ENCODE measurements at regions not wholly inside any gene's neighbourhood (a gene's known extent, or its start where the extent isn't known, plus 50 kb on each side); places are given as distances from the start of the nearest gene placed in this dataset.

DNA sequence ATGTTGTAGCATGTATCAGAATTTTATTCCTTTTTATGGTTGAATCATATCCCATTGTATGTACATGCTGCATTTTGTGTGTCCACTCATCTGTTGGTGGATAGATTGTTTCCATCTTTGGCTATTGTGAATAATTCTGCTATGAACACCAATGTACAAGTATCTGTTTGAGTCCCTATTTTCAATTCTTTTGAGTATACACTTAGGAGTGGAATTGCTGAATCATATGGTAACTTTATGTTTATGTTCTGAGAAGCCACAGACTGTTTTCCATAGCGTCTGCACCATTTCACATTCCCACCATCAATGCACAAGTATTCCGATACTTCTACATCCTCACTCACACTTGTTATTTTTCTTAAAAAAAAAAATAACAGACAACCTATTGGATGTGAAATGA, 91.5 kb downstream of the ARF6 start:
- TF ChIP-seq, protein P1, sequence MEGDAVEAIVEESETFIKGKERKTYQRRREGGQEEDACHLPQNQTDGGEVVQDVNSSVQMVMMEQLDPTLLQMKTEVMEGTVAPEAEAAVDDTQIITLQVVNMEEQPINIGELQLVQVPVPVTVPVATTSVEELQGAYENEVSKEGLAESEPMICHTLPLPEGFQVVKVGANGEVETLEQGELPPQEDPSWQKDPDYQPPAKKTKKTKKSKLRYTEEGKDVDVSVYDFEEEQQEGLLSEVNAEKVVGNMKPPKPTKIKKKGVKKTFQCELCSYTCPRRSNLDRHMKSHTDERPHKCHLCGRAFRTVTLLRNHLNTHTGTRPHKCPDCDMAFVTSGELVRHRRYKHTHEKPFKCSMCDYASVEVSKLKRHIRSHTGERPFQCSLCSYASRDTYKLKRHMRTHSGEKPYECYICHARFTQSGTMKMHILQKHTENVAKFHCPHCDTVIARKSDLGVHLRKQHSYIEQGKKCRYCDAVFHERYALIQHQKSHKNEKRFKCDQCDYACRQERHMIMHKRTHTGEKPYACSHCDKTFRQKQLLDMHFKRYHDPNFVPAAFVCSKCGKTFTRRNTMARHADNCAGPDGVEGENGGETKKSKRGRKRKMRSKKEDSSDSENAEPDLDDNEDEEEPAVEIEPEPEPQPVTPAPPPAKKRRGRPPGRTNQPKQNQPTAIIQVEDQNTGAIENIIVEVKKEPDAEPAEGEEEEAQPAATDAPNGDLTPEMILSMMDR (IDR thresholded peaks at IDR 0.05): no peak
- TF ChIP-seq EZH2 (IDR thresholded peaks at IDR 0.05): no peak
